H1 (cell line): ENCODE measurements at regions not wholly inside any gene's neighbourhood (a gene's known extent, or its start where the extent isn't known, plus 50 kb on each side); places are given as distances from the start of the nearest gene placed in this dataset.

ENCODE experiments used
- POU5F1 ChIP-seq: IDR thresholded peaks from 2 replicates; pipeline ENCODE4 v1.6.1; 2011; ENCODE audit warnings: low read depth, mild to moderate bottlenecking, low read length, moderate library complexity
- RBBP5 ChIP-seq: IDR thresholded peaks from 2 replicates; pipeline ENCODE4 v1.7.1; 2012; ENCODE audit warnings: low read depth, mild to moderate bottlenecking, inconsistent platforms, low read length, moderate library complexity, borderline replicate concordance

- no peak for TF ChIP-seq POU5F1
- TF ChIP-seq RBBP5, result no peak
Observed at GRCh38 chr10:113476191-113476590, 76.7 kb upstream of the HABP2 start (continued).
